Hypothalamus (tissue), 51 donors: ENCODE measurements at regions not wholly inside any gene's neighbourhood (a gene's known extent, or its start where the extent isn't known, plus 50 kb on each side); places are given as distances from the start of the nearest gene placed in this dataset.

Experiments
- DNase-seq, 51 donors: peaks; one replicate each; lab custom pipeline; 2025; lab: John Stamatoyannopoulos, UW

DNA sequence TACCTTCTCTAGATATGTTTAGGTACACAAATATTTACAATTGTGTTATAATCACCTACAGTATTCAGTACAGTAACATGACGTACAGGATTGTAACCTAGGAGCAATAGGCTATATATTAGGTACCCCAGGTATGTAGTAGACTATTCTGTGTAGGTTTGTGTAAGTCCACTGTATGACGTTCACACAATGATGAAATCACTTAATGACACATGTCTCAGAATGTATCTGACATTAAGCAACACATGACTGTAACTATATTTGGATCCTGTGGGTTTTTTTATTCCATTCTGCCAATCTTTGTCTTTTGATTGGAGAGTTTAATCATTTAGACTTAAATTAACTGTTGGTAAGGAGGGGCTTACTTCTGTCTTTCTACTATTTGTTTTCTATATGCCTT is 52.1 kb downstream of the STYXL2 start:
- DNase-seq, result no peak

- DNase-seq, result no peak
Measured at GRCh38 chr1:167146903-167147539, 53.1 kb downstream of the STYXL2 start.

DNA sequence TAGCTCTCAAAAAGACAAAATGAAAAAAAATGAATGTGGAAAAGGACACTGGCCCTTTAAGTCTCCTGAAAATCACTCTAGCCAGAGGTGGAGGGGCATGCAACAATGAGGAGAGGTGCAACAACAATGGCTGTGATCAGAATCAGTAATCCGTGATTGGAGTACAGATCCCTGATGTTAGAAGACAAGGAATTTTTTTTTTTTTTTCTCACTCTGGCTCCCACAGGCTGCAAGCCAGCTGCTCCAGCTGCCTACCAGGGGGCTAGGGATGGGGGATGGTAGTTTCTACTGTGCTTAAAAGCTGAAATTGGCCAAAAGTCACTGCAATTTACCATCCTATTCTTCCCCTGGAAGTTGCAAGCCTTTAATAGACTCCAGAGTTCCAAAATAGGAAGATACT is 54.5 kb downstream of the STYXL2 start:
- no peak for DNase-seq

DNA sequence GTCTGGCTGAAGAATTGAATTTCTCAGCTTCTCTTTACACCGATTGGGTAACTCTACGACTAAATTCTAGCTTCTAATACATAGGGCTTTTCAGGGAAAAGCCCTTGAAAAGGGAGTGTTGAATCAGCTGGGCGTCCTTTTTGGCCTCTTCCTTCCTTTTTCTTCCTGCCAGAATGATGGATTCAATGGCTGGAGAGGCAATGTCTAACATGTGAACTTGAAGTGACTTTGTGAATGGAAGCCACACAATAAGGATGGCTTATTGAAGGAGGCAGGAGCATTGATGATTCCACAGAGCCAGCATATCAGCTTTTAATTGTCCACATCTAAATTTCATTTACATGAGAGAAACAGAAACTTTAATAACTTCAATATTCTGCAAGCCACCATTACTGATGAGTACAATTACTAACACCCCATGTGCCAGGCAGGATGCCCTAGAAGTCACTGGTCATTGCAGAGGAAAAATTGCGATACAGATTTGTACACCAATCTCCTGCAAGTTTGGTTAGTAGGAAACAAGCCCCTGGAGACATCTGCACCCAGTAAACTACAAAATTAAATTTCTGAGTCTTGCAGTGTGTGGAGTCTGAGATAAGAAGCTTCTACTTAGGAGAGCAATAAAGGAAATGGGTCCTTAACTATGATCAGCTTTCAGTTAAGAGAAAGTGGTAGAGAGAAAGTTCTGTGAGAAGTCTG is 56.1 kb downstream of the STYXL2 start:
- no peak for DNase-seq

DNA sequence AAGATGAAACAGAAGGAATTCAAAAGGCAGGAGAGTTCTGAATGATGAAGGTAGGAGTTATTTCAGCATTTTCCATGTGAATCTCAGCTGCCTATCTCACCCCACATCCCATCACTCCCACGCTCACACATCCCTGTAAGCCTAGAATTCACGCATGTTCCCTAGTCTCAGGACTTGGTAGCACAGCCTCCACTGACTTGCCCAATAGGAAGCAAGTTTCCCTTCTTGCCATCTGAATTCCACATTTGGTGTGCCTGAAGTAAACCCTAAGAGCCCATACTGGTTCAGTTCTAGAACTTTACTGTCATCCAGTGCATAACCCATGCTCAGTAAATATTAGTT is 56.6 kb downstream of the STYXL2 start:
- DNase-seq, result no peak

GRCh38 chr1:167152192-167152876 is 58.5 kb downstream of the STYXL2 start:
- DNase-seq, result no peak

DNA sequence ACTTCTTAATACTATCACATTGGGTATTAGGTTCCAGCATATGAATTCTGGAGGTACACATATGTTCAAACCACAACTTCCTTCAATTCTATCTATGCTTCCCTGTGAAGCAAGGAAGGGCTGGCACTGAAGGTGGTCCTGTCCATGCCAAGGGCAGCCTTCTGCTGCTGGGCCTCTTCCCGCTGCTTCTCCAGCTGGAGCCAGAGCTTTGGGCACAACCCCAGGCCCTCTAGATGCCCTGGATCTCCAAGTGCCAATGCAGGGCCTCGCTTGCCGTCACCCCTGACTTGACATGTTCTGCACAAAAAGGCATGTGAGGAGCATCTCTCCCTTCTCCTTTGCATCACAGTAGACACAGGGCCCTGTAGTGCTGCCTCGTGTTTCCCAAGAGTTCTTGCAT is 62.6 kb downstream of the STYXL2 start:
- no peak for DNase-seq

GRCh38 chr1:167157114-167157513 is 63.2 kb downstream of the STYXL2 start:
- DNase-seq, result no peak

GRCh38 chr1:167158111-167158812 is 62.4 kb upstream of the POU2F1 start:
- no peak for DNase-seq

GRCh38 chr1:167158813-167159275 is 61.8 kb upstream of the POU2F1 start:
- no peak for DNase-seq

DNA sequence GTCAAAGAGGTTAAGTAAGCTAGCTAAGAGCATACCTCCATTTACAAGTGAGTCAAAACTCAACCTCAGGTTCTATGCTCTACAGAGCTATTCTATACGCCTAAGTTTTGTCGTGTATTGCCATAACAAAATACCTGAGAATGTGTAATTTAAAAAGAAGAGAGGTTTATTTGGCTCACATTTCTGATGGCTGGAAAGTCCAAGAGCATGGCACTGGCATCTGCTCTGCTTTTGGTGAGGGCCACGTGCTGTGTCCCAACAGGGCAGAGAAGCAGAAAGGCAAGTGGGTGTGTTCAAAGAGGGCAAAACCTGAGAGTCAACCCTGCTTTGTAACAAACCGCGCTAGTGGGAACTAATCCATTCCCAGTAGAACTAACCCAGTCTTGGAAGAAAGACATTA is 60.9 kb upstream of the POU2F1 start:
- DNase-seq, result no peak

- DNase-seq, result no peak
Measured at GRCh38 chr1:167161242-167161641, 59.4 kb upstream of the POU2F1 start.

- no peak for DNase-seq
Measured at GRCh38 chr1:167161762-167162161, 58.9 kb upstream of the POU2F1 start.

DNA sequence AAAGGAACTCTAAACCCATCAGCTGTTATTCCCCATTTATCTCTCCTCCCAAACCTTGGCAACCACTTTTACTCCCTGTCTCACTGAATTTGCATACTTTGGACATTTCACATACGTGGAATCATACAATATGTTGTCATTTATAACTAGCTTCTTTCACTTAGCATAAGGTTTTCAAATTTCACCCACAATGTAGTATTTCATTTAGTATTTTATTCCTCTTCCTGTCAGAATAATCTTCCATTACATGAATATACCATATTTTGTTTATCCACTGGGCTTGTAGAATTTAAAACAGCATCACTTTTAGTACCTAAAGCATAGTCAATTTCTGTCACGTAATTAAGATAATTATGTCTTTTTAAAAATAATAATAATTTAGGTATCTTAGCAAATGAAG is 55.5 kb upstream of the POU2F1 start:
- DNase-seq, result no peak

GRCh38 chr1:167165948-167166689 is 54.6 kb upstream of the POU2F1 start:
- DNase-seq, result peak in 2 of 51 donors; percentile 4 to 24

DNA sequence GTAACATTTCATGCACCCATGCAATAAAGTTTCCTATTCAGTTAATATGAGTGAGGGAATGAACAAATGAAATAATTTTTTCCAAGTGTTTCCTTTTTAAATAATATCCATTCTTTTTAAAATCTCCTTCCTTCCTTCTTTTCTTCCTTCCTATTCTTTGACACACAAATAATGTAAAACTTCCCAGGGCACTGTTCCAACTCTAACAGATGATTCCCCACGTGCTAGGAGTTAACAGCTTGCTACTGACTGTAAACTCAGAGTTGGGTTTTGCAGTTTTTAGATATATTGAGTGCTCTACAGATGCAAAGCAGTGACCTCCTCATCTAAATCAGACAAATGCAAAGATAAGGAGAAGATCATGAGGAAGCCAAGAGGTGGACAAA is 54.0 kb upstream of the POU2F1 start:
- DNase-seq, result no peak

DNA sequence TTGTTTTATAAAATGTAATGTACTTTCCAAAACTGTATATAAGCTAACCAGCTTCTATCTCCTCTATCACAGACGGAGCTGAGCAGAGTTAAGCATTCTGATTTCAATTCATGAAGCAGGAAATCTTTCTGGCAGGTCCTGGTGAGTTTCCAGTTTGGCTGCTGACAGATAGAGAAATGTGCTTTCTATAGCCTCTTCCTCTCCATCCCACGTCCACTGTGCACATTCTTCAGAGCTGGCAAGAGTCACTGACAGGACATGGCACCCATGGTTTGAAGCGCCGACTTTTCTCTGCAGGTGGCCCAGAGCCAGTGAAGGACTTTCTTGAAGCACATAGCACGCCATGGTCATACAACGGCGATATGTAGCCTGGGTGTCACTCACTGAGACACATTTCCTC is 52.3 kb upstream of the POU2F1 start:
- DNase-seq, result no peak

DNA sequence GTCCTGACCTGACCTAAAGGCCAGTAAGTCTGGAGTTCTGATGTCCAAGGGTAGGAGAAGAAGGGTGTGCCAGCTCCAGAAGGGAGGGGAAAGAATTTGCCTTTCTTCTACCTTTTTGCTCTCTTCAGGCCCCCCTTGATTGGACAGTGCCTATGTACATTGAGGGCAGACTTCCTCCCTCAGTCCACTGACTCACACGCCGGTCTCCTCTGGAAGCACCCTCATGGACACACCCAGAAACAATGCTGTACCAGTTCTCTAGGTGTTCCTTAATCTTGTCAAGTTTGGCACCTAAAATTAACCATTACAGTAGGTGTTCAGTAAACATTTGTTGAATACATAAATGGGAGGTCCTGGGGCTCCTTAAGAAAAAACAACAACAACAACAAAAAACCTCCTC is 51.0 kb upstream of the POU2F1 start:
- DNase-seq, result no peak
